Chondrocyte (in vitro differentiated cells): ENCODE measurements at regions not wholly inside any gene's neighbourhood (a gene's known extent, or its start where the extent isn't known, plus 50 kb on each side); places are given as distances from the start of the nearest gene placed in this dataset.

Source experiments
- DNase-seq: peaks from one replicate; pipeline ENCODE4 v3.0.0; 2021; ENCODE audit warnings: mixed read lengths, low spot score
- H3K27ac Mint-ChIP-seq: one replicate; pipeline ENCODE4 v1.8.0; 2021; ENCODE audit warnings: mild to moderate bottlenecking, moderate library complexity, mixed read lengths; ENCODE audit not compliant: unreplicated experiment
- H3K27me3 Mint-ChIP-seq: 2 replicates; pipeline ENCODE4 v1.8.0; 2021; ENCODE audit warnings: low read depth, mixed read lengths
- H3K36me3 Mint-ChIP-seq: 2 replicates; pipeline ENCODE4 v1.8.0; 2021; ENCODE audit warnings: low read depth, mixed read lengths
- H3K4me1 Mint-ChIP-seq: 2 replicates; pipeline ENCODE4 v1.8.0; 2021; ENCODE audit warnings: low read depth, mild to moderate bottlenecking, mixed read lengths
- H3K4me3 Mint-ChIP-seq: one replicate; pipeline ENCODE4 v1.8.0; 2021; ENCODE audit warnings: mild to moderate bottlenecking, moderate library complexity, mixed read lengths; ENCODE audit not compliant: unreplicated experiment
- H3K9me3 Mint-ChIP-seq: 2 replicates; pipeline ENCODE4 v1.8.0; 2021; ENCODE audit warnings: low read depth, mixed read lengths
- TF ChIP-seq, protein P1 (sequence below): fragments of 200-600 bp; sonication (generic); IDR thresholded peaks from 2 replicates; pipeline ENCODE4 v1.5.0; 2021; ENCODE audit warnings: antibody characterized with exemption, mild to moderate bottlenecking, moderate library complexity

DNA sequence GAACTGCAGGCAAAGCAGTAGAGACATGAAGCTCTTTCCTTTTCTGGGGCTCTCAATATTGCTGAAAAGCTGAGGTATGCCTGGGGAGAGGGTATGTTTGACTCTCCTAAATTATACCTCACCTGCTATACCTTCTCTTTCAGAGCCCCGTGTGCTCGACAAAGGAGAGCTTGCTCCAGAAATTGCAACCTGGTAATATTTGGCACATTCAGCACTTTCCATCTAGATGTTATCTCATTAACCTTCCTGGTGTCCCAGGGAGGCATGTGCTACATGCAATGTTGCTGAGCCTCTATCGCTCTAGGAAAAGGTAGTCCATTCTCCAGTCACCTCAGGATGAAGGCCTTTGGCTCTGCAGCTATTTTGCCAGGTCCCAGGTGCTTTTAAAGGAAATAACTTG, 78.5 kb upstream of the ZSWIM6 start:
- Mint-ChIP-seq H3K4me3 (no peak overlapping the region), H3K36me3 (peaks cover 3% of the 10 kb centered on the region), H3K27ac (no peak overlapping the region), H3K4me1 (peaks cover 5% of the 10 kb centered on the region), H3K9me3 (peaks cover 9% of the 10 kb centered on the region), H3K27me3 (no peaks in the 10 kb centered on the region)
- no peak for DNase-seq
- TF ChIP-seq, protein P1, sequence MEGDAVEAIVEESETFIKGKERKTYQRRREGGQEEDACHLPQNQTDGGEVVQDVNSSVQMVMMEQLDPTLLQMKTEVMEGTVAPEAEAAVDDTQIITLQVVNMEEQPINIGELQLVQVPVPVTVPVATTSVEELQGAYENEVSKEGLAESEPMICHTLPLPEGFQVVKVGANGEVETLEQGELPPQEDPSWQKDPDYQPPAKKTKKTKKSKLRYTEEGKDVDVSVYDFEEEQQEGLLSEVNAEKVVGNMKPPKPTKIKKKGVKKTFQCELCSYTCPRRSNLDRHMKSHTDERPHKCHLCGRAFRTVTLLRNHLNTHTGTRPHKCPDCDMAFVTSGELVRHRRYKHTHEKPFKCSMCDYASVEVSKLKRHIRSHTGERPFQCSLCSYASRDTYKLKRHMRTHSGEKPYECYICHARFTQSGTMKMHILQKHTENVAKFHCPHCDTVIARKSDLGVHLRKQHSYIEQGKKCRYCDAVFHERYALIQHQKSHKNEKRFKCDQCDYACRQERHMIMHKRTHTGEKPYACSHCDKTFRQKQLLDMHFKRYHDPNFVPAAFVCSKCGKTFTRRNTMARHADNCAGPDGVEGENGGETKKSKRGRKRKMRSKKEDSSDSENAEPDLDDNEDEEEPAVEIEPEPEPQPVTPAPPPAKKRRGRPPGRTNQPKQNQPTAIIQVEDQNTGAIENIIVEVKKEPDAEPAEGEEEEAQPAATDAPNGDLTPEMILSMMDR, result no peak

- Mint-ChIP-seq H3K27me3 (no peaks in the 10 kb centered on the region), H3K9me3 (no peaks in the 10 kb centered on the region), H3K27ac (no peak overlapping the region), H3K4me1 (peaks cover 5% of the 10 kb centered on the region), H3K4me3 (no peak overlapping the region), H3K36me3 (peaks cover 2% of the 10 kb centered on the region)
- TF ChIP-seq, protein P1, result no peak
- DNase-seq, result no peak
These were observed 77.0 kb upstream of the ZSWIM6 start for GRCh38 chr5:61254969-61255555.

- Mint-ChIP-seq H3K4me1 (peaks cover 5% of the 10 kb centered on the region), H3K9me3 (no peaks in the 10 kb centered on the region), H3K4me3 (no peak overlapping the region), H3K27me3 (no peaks in the 10 kb centered on the region), H3K27ac (no peak overlapping the region), H3K36me3 (no peaks in the 10 kb centered on the region)
- TF ChIP-seq, protein P1, result no peak
- DNase-seq, result no peak
These were observed 75.6 kb upstream of the ZSWIM6 start for GRCh38 chr5:61256474-61256873.

DNA sequence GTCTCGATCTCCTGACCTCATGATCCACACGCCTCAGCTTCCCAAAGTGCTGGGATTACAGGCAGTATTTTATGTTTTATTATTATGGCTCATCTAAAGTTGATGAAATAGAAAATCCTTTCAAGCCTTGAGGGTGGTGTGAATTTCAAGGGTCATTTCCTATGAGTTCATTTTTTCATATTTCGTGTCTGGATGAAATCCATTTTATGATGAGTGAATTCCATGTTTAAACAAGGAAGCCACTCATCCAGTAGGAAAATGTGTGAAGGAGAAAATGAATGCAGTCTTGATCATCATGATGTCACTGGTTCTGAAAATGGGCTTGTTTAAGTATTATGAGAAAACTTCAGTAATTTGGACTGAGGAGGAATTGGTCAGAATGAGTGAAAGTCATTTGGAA, 74.6 kb upstream of the ZSWIM6 start:
- Mint-ChIP-seq H3K9me3 (no peaks in the 10 kb centered on the region), H3K27ac (no peak overlapping the region), H3K36me3 (no peaks in the 10 kb centered on the region), H3K4me1 (peaks cover 5% of the 10 kb centered on the region), H3K4me3 (no peak overlapping the region), H3K27me3 (no peaks in the 10 kb centered on the region)
- DNase-seq, result no peak
- TF ChIP-seq, protein P1, result no peak

GRCh38 chr5:61261136-61261535, 70.9 kb upstream of the ZSWIM6 start:
- H3K27ac Mint-ChIP-seq, result no peak overlapping the region
- TF ChIP-seq, protein P1, result no peak
- peaks cover 5% of the 10 kb centered on the region for H3K4me1 Mint-ChIP-seq
- H3K4me3 Mint-ChIP-seq, result no peak overlapping the region
- H3K9me3 Mint-ChIP-seq, result no peaks in the 10 kb centered on the region
- no peaks in the 10 kb centered on the region for H3K27me3 Mint-ChIP-seq
- no peak for DNase-seq
- no peaks in the 10 kb centered on the region for H3K36me3 Mint-ChIP-seq
